OCI-LY1 (cell line): ENCODE measurements at regions not wholly inside any gene's neighbourhood (a gene's known extent, or its start where the extent isn't known, plus 50 kb on each side); places are given as distances from the start of the nearest gene placed in this dataset.

ENCODE experiments used
- H2AFZ ChIP-seq: fragments of 200-600 bp; sonication (generic), shearing (Covaris generic); 2 replicates; pipeline ENCODE4 v1.6.0; 2014; ENCODE audit warnings: antibody characterized with exemption, mild to moderate bottlenecking, low read length
- H3F3A ChIP-seq: fragments of 200-600 bp; sonication (generic), shearing (Covaris generic); 2 replicates; pipeline ENCODE4 v1.6.0; 2014; ENCODE audit warnings: mild to moderate bottlenecking, antibody characterized with exemption, low read length, moderate library complexity; ENCODE audit not compliant: insufficient read depth
- H3K27ac ChIP-seq: fragments of 200-600 bp; sonication (generic); 2 replicates; pipeline ENCODE4 v1.5.1; 2014; ENCODE audit warnings: low read length, mixed run types, mild to moderate bottlenecking, low read depth; ENCODE audit not compliant: poor library complexity, severe bottlenecking
- H3K27me3 ChIP-seq: fragments of 200-600 bp; sonication (generic); 2 replicates; pipeline ENCODE4 v1.6.0; 2014; ENCODE audit warnings: antibody characterized with exemption, mild to moderate bottlenecking, low read length, moderate library complexity; ENCODE audit not compliant: insufficient read depth
- H3K36me3 ChIP-seq: fragments of 200-600 bp; sonication (generic); 2 replicates; pipeline ENCODE4 v1.6.1; 2014; ENCODE audit warnings: mild to moderate bottlenecking, antibody characterized with exemption, low read length, moderate library complexity, mixed read lengths; ENCODE audit not compliant: insufficient read depth
- H3K4me1 ChIP-seq: fragments of 200-600 bp; sonication (generic); 2 replicates; pipeline ENCODE4 v1.5.1; 2014; ENCODE audit warnings: mild to moderate bottlenecking, low read length, moderate library complexity; ENCODE audit not compliant: insufficient read depth, severe bottlenecking
- H3K4me2 ChIP-seq: fragments of 200-600 bp; sonication (generic), shearing (Covaris generic); 2 replicates; pipeline ENCODE4 v1.6.1; 2014; ENCODE audit warnings: low read length
- H3K4me3 ChIP-seq: fragments of 200-600 bp; sonication (generic); 2 replicates; pipeline ENCODE4 v1.5.1; 2014; ENCODE audit warnings: low read length, low read depth, mild to moderate bottlenecking, mixed read lengths; ENCODE audit not compliant: poor library complexity, severe bottlenecking
- H3K79me2 ChIP-seq: fragments of 200-600 bp; shearing (Covaris generic); 2 replicates; pipeline ENCODE4 v1.6.1; 2016; ENCODE audit warnings: mixed run types, low read length, mixed read lengths; ENCODE audit not compliant: insufficient read depth
- H3K9ac ChIP-seq: fragments of 200-600 bp; sonication (generic), shearing (Covaris generic); 2 replicates; pipeline ENCODE4 v1.6.1; 2014; ENCODE audit warnings: mild to moderate bottlenecking, low read length, mixed read lengths
- H3K9me2 ChIP-seq: fragments of 200-600 bp; sonication (generic), shearing (Covaris generic); 2 replicates; pipeline ENCODE4 v1.6.1; 2014; ENCODE audit warnings: low read depth, mild to moderate bottlenecking, low read length, mixed read lengths
- H3K9me3 ChIP-seq: fragments of 200-600 bp; shearing (Covaris generic); 2 replicates; pipeline ENCODE4 v1.6.1; 2014; ENCODE audit warnings: low read length, mixed read lengths
- H4K20me1 ChIP-seq: fragments of 200-600 bp; sonication (generic), shearing (Covaris generic); 2 replicates; pipeline ENCODE4 v1.6.0; 2016; ENCODE audit warnings: mild to moderate bottlenecking, low read length; ENCODE audit not compliant: insufficient read depth
- CTCF ChIP-seq: fragments of 200-600 bp; sonication (generic), shearing (Covaris generic); IDR thresholded peaks from 2 replicates; pipeline ENCODE4 v1.5.1; 2017; ENCODE audit warnings: mild to moderate bottlenecking, antibody characterized with exemption, low read length, moderate library complexity, mixed read lengths
- EZH2 ChIP-seq: fragments of 200-600 bp; sonication (generic), shearing (Covaris generic); IDR thresholded peaks from 2 replicates; pipeline ENCODE4 v1.8.0; 2017; ENCODE audit warnings: borderline replicate concordance, mixed run types, mild to moderate bottlenecking, antibody characterized with exemption, low read length, moderate library complexity, mixed read lengths

- Histone ChIP-seq H3K36me3 (no peaks in the 10 kb centered on the region), H3K9ac (no peak overlapping the region), H3K4me1 (no peaks in the 10 kb centered on the region), H3F3A (no peaks in the 10 kb centered on the region), H3K4me2 (no peak overlapping the region), H3K4me3 (no peak overlapping the region), H3K27ac (no peak overlapping the region), H4K20me1 (no peaks in the 10 kb centered on the region), H3K9me2 (no peaks in the 10 kb centered on the region), H3K79me2 (no peaks in the 10 kb centered on the region), H2AFZ (no peak overlapping the region), H3K9me3 (peaks cover 9% of the 10 kb centered on the region), H3K27me3 (no peaks in the 10 kb centered on the region)
- TF ChIP-seq CTCF, result no peak
These were observed 463.2 kb upstream of the ZEB2 start for GRCh38 chr2:144983107-144983506.

- no peak overlapping the region for H3K9ac ChIP-seq
- no peaks in the 10 kb centered on the region for H3K36me3 ChIP-seq
- H3F3A ChIP-seq, result no peaks in the 10 kb centered on the region
- TF ChIP-seq CTCF, result no peak
- no peak for TF ChIP-seq EZH2
- no peaks in the 10 kb centered on the region for H3K4me1 ChIP-seq
- H4K20me1 ChIP-seq, result no peaks in the 10 kb centered on the region
- H3K4me3 ChIP-seq, result no peak overlapping the region
- no peaks in the 10 kb centered on the region for H3K79me2 ChIP-seq
- H2AFZ ChIP-seq, result no peak overlapping the region
- H3K9me3 ChIP-seq, result peaks cover 9% of the 10 kb centered on the region
- H3K4me2 ChIP-seq, result no peak overlapping the region
- no peaks in the 10 kb centered on the region for H3K27me3 ChIP-seq
- no peaks in the 10 kb centered on the region for H3K9me2 ChIP-seq
- no peak overlapping the region for H3K27ac ChIP-seq
These were observed 462.6 kb upstream of the ZEB2 start for GRCh38 chr2:144982481-144982880.

- Histone ChIP-seq H2AFZ (no peak overlapping the region), H3K9me2 (no peaks in the 10 kb centered on the region), H3K4me1 (peaks cover 25% of the 10 kb centered on the region), H4K20me1 (no peaks in the 10 kb centered on the region), H3K4me2 (no peak overlapping the region), H3K9me3 (peaks cover 3% of the 10 kb centered on the region), H3K79me2 (no peaks in the 10 kb centered on the region), H3K9ac (no peak overlapping the region), H3K4me3 (no peak overlapping the region), H3K36me3 (no peaks in the 10 kb centered on the region), H3K27me3 (no peaks in the 10 kb centered on the region), H3K27ac (no peak overlapping the region), H3F3A (no peaks in the 10 kb centered on the region)
- TF ChIP-seq EZH2, result no peak
- no peak for TF ChIP-seq CTCF
These were observed 456.0 kb upstream of the ZEB2 start for GRCh38 chr2:144975881-144976280.
